ENCODE measurements at regions not wholly inside any gene's neighbourhood (a gene's known extent, or its start where the extent isn't known, plus 50 kb on each side); places are given as distances from the start of the nearest gene placed in this dataset.

- FAIRE-seq, result no peak
- TF ChIP-seq POLR2AphosphoS5 (IDR thresholded peaks at IDR 0.05; ENCODE audit: low read depth, low read length) (no peak), TAF1 (IDR thresholded peaks at IDR 0.05; ENCODE audit: borderline replicate concordance, low read depth, low read length) (no peak), POLR2A (IDR thresholded peaks at IDR 0.05; ENCODE audit: low read depth, low read length) (no peak)
- no peak for DNase-seq (ENCODE audit: insufficient read length)
Observed at GRCh38 chr3:17990390-17990789, 248.0 kb upstream of the TBC1D5 start.

DNA sequence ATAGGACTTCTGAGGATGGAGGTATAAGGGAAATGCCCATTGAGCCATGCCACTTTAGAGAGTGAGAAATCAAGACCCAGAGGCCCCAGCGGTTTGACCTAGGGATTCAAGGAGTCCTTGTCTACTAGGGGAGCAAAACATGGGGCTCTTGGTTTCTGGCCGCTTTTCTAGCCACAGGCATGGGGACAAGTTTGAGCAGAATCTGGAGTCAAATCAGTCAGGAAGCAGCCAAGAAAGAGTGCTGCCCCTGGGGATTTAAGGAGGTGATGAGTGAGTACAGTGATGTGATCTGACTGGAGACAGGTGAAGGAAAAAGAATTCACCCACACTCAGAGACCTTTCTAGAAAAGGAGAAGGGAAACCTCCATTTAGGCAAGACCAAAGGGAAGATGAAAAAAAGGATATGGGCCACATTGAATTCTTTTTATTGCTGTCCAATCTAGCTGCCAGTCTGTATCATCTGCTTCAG, 244.0 kb upstream of the TBC1D5 start:
- TF ChIP-seq POLR2A (IDR thresholded peaks at IDR 0.05; ENCODE audit: low read depth, low read length), result no peak
- TF ChIP-seq TAF1 (IDR thresholded peaks at IDR 0.05; ENCODE audit: borderline replicate concordance, low read depth, low read length), result no peak
- no peak for TF ChIP-seq POLR2AphosphoS5 (IDR thresholded peaks at IDR 0.05; ENCODE audit: low read depth, low read length)
- FAIRE-seq (no peak), DNase-seq (ENCODE audit: insufficient read length) (no peak)

DNA sequence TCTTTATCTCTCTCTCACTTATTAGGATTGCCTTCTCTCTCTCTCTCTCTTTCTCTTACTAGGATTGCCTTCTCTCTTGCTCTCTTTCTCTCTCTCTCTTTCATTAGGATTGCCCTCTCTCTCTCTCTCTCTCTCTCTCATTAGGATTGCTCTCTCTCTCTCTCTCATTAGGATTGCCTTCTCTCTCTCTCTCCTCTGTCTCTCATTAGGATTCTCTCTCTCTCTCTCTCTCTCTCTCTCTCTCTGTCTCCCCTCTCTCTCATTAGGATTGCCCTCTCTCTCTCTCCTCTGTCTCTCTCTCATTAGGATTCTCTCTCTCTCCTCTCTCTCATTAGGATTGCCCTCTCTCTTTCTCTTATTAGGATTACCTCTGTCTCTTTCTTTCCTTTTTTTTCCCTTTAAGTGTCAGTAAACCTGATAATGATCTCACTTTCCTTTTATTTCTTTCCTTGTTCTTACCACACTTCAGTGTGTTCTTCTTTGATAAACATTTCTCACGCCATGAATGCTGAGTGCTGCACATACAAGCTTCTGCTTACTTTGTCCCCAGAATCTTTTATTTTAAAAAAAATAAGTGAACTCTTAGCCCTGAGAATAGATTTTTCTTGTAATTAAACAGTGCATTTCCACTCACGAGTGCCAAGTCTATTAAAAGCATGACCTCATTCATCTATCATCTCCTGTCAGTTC, 243.4 kb upstream of the TBC1D5 start:
- TF ChIP-seq POLR2A (IDR thresholded peaks at IDR 0.05; ENCODE audit: low read depth, low read length) (no peak), POLR2AphosphoS5 (IDR thresholded peaks at IDR 0.05; ENCODE audit: low read depth, low read length) (no peak), TAF1 (IDR thresholded peaks at IDR 0.05; ENCODE audit: borderline replicate concordance, low read depth, low read length) (no peak)
- no peak for DNase-seq (ENCODE audit: insufficient read length)
- FAIRE-seq, result no peak

- no peak for DNase-seq (ENCODE audit: insufficient read length)
- no peak for FAIRE-seq
- TF ChIP-seq TAF1 (IDR thresholded peaks at IDR 0.05; ENCODE audit: borderline replicate concordance, low read depth, low read length) (no peak), POLR2A (IDR thresholded peaks at IDR 0.05; ENCODE audit: low read depth, low read length) (no peak), POLR2AphosphoS5 (IDR thresholded peaks at IDR 0.05; ENCODE audit: low read depth, low read length) (no peak)
Observed at GRCh38 chr3:17983106-17983505, 240.7 kb upstream of the TBC1D5 start.

GRCh38 chr3:17982211-17982880, 239.9 kb upstream of the TBC1D5 start:
- no peak for DNase-seq (ENCODE audit: insufficient read length)
- no peak for FAIRE-seq
- TF ChIP-seq TAF1 (IDR thresholded peaks at IDR 0.05; ENCODE audit: borderline replicate concordance, low read depth, low read length) (no peak), POLR2AphosphoS5 (IDR thresholded peaks at IDR 0.05; ENCODE audit: low read depth, low read length) (no peak), POLR2A (IDR thresholded peaks at IDR 0.05; ENCODE audit: low read depth, low read length) (no peak)

GRCh38 chr3:17980863-17981262, 238.4 kb upstream of the TBC1D5 start:
- TF ChIP-seq TAF1 (IDR thresholded peaks at IDR 0.05; ENCODE audit: borderline replicate concordance, low read depth, low read length) (no peak), POLR2AphosphoS5 (IDR thresholded peaks at IDR 0.05; ENCODE audit: low read depth, low read length) (no peak), POLR2A (IDR thresholded peaks at IDR 0.05; ENCODE audit: low read depth, low read length) (no peak)
- DNase-seq (ENCODE audit: insufficient read length) (no peak), FAIRE-seq (no peak)

GRCh38 chr3:17979911-17980310, 237.5 kb upstream of the TBC1D5 start:
- TF ChIP-seq POLR2AphosphoS5 (IDR thresholded peaks at IDR 0.05; ENCODE audit: low read depth, low read length) (no peak), POLR2A (IDR thresholded peaks at IDR 0.05; ENCODE audit: low read depth, low read length) (no peak), TAF1 (IDR thresholded peaks at IDR 0.05; ENCODE audit: borderline replicate concordance, low read depth, low read length) (no peak)
- no peak for DNase-seq (ENCODE audit: insufficient read length)
- no peak for FAIRE-seq

- TF ChIP-seq TAF1 (IDR thresholded peaks at IDR 0.05; ENCODE audit: borderline replicate concordance, low read depth, low read length), result no peak
- no peak for TF ChIP-seq POLR2A (IDR thresholded peaks at IDR 0.05; ENCODE audit: low read depth, low read length)
- no peak for TF ChIP-seq POLR2AphosphoS5 (IDR thresholded peaks at IDR 0.05; ENCODE audit: low read depth, low read length)
- no peak for DNase-seq (ENCODE audit: insufficient read length)
- FAIRE-seq, result no peak
Observed at GRCh38 chr3:17979252-17979651, 236.8 kb upstream of the TBC1D5 start.

- no peak for TF ChIP-seq POLR2A (IDR thresholded peaks at IDR 0.05; ENCODE audit: low read depth, low read length)
- no peak for FAIRE-seq
- no peak for DNase-seq (ENCODE audit: insufficient read length)
Observed at GRCh38 chr3:17974206-17974841, 231.9 kb upstream of the TBC1D5 start.

- TF ChIP-seq POLR2A (IDR thresholded peaks at IDR 0.05; ENCODE audit: low read depth, low read length) (no peak), TAF1 (IDR thresholded peaks at IDR 0.05; ENCODE audit: borderline replicate concordance, low read depth, low read length) (no peak), POLR2AphosphoS5 (IDR thresholded peaks at IDR 0.05; ENCODE audit: low read depth, low read length) (no peak)
- FAIRE-seq (no peak), DNase-seq (ENCODE audit: insufficient read length) (no peak)
Observed at GRCh38 chr3:17972959-17973906, 230.8 kb upstream of the TBC1D5 start.

GRCh38 chr3:17972476-17972875, 230.0 kb upstream of the TBC1D5 start:
- FAIRE-seq, result no peak
- TF ChIP-seq POLR2A (IDR thresholded peaks at IDR 0.05; ENCODE audit: low read depth, low read length), result no peak
- TF ChIP-seq TAF1 (IDR thresholded peaks at IDR 0.05; ENCODE audit: borderline replicate concordance, low read depth, low read length), result no peak
- no peak for TF ChIP-seq POLR2AphosphoS5 (IDR thresholded peaks at IDR 0.05; ENCODE audit: low read depth, low read length)
- no peak for DNase-seq (ENCODE audit: insufficient read length)

Data from GM12892 (cell line).